Skeletal muscle tissue (tissue), 3 donors: ENCODE measurements at regions not wholly inside any gene's neighbourhood (a gene's known extent, or its start where the extent isn't known, plus 50 kb on each side); places are given as distances from the start of the nearest gene placed in this dataset.

ENCODE experiments used
- H3K27ac ChIP-seq: one replicate; pipeline ENCODE4 v1.7.0; 2013; ENCODE audit warnings: mild to moderate bottlenecking, low read depth, low read length, inconsistent platforms
- H3K27me3 ChIP-seq, 3 donors: one replicate each; pipeline ENCODE4 v1.7.0; 2013; ENCODE audit warnings: low read length in 3 of 3; ENCODE audit not compliant: control insufficient read depth in 3 of 3, insufficient read depth in 3 of 3
- H3K36me3 ChIP-seq, 3 donors: one replicate each; pipeline ENCODE4 v1.7.0; 2013; ENCODE audit warnings: low read length in 3 of 3; ENCODE audit not compliant: control insufficient read depth in 3 of 3, insufficient read depth in 3 of 3
- H3K4me1 ChIP-seq, 3 donors: one replicate each; pipeline ENCODE4 v1.7.0; 2013; ENCODE audit warnings: low read length in 3 of 3, mild to moderate bottlenecking in 3 of 3; ENCODE audit not compliant: control insufficient read depth in 3 of 3, insufficient read depth in 3 of 3
- H3K4me3 ChIP-seq, 3 donors: one replicate each; pipeline ENCODE4 v1.7.0; 2013; ENCODE audit warnings: low read length in 3 of 3
- H3K9ac ChIP-seq, 3 donors: one replicate each; pipeline ENCODE4 v1.7.0; 2013; ENCODE audit warnings: low read length in 3 of 3, mild to moderate bottlenecking in 3 of 3, moderate library complexity in 2 of 3, low read depth in 1 of 3
- H3K9me3 ChIP-seq, 3 donors: one replicate each; pipeline ENCODE4 v1.7.0; 2013; ENCODE audit warnings: low read length in 3 of 3; ENCODE audit not compliant: control insufficient read depth in 3 of 3
- donor health status: Osteomylitis.

DNA sequence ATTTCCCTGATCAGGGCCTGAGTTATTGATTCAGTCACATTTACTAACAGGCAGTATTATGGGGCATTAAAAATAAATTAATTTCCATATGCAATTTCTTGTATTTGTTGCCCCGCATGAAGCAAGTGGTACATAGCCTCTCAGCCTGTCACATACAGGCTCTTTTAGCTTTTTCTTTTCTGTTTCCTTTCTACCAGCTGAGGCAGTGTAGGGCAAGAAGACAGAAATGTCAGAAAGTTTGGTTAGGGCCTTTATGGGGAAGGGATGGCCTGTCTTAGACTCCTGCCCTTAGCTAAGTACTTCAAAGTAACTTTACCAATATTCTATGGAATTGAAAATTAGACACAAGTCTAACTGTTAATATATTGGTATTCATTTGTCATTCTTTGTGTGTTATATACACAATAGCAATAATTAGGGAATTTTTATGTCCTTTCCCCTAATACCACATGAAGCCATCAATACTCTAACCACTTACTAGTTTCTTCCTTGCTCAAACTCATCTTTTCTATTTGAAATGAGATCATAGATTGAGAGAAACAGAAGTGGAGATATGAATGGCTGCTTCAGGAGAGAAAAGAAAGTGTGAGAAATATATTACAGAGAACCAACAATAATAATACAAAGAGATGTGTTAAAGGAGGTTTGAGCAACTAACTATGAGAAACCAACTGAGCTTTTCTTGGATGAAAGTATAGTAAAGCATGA, 669.6 kb downstream of the PCDH17 start:
- Histone ChIP-seq H3K27ac (no peak overlapping the region), H3K9me3 (no peaks in the 10 kb centered on the region), H3K9ac (no peak overlapping the region), H3K4me1 (no peaks in the 10 kb centered on the region), H3K36me3 (no peaks in the 10 kb centered on the region), H3K4me3 (no peak overlapping the region), H3K27me3 (no peaks in the 10 kb centered on the region)

DNA sequence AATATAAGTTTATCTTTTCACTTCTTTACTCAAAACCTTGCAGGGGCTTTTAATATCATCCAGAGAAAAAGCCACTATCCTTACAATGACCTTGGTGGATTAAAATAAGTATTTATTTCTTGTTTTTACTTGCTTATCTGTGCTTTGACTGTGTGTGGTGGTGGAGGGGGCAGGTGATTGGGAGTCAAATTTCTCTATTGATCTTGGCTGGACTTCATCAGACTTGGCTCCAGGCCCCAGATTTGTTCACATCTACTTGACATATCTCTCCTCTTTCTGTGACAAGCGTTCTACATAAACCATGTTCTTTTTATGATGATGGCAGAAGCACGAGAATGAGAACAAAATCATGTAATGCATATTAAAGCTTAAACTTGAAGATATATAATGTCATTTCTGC, 670.8 kb downstream of the PCDH17 start:
- Histone ChIP-seq H3K27ac (no peak overlapping the region), H3K4me1 (no peaks in the 10 kb centered on the region), H3K9me3 (no peaks in the 10 kb centered on the region), H3K4me3 (no peak overlapping the region), H3K9ac (no peak overlapping the region), H3K36me3 (no peaks in the 10 kb centered on the region), H3K27me3 (no peaks in the 10 kb centered on the region)

DNA sequence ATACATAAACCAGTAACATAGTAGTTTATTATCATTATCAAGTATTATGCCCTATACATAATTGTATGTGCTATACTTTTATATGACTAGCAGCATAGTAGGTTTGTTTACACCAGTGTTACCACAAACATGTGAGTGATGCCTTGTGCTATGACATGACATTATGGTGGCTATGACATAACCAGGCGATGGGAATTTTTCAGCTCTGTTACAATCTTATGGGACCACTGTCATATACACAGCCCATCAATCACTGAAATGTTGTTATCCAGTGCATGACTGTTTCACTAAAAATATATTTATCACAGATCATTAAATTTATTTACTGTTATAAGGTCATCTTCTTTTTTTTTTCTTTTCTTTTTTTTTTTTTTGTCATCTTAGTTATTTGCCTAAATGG, 674.5 kb downstream of the PCDH17 start:
- Histone ChIP-seq H3K4me3 (no peak overlapping the region), H3K9ac (no peak overlapping the region)

DNA sequence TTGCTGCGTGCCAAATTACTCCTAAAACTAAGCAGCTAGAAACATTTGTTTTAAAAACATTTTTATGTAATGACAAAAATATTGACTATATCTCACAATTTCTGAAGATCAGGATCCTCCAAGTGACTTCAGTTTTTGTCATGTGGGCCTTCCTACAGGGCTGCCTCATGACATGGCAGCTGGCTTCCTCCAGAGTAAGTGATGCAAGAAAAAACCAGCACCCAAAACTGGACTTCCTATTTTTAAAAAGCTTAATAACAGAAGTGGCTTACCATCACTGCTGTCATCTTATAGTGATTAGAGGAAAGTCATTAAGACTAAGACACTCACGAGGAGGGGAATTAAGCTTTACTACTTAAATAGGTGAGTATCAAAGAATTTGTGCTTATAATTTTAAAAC, 681.7 kb downstream of the PCDH17 start:
- Histone ChIP-seq H3K9ac (no peak overlapping the region), H3K36me3 (no peaks in the 10 kb centered on the region), H3K4me1 (no peaks in the 10 kb centered on the region), H3K27me3 (no peaks in the 10 kb centered on the region), H3K9me3 (no peaks in the 10 kb centered on the region), H3K4me3 (no peak overlapping the region), H3K27ac (no peak overlapping the region)

More for the DNA sequence above, 674.5 kb downstream of the PCDH17 start:
- Histone ChIP-seq H3K36me3 (no peaks in the 10 kb centered on the region), H3K9me3 (no peaks in the 10 kb centered on the region), H3K27me3 (no peaks in the 10 kb centered on the region), H3K4me1 (no peaks in the 10 kb centered on the region), H3K27ac (no peak overlapping the region)

DNA sequence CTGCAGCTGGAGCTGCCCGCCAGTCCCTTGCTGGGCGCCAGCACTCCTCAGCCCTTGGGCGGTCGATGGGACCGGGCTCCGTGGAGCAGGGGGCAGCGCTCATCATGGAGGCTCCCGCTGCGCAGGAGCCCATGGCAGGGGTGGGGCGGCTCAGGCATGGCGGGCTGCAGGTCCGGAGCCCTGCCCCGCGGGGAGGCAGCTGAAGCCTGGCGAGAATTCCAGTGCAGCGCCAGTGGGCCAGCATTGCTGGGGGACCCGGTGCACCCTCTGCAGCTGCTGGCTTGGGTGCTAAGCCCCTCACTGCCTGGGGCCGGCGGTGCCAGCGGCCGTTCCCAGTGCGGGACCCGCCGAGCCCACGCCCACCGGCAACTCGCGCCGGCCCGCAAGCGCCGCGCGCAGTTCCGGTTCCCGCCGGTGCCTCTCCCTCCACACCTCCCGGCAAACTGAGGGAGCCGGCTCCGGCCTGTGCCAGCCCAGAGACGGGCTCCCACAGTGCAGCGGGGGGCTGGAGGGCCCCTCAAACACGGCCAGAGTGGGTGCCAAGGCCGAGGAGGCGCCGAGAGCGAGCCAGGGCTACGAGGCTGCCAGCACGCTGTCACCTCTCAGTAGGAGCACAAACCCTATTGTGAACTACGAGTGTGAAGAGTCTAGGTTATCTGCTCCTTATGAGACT, 687.1 kb downstream of the PCDH17 start:
- Histone ChIP-seq H3K27ac (no peak overlapping the region), H3K4me3 (no peak overlapping the region), H3K9ac (no peak overlapping the region), H3K9me3 (no peaks in the 10 kb centered on the region), H3K27me3 (no peaks in the 10 kb centered on the region), H3K4me1 (no peaks in the 10 kb centered on the region), H3K36me3 (no peaks in the 10 kb centered on the region)

DNA sequence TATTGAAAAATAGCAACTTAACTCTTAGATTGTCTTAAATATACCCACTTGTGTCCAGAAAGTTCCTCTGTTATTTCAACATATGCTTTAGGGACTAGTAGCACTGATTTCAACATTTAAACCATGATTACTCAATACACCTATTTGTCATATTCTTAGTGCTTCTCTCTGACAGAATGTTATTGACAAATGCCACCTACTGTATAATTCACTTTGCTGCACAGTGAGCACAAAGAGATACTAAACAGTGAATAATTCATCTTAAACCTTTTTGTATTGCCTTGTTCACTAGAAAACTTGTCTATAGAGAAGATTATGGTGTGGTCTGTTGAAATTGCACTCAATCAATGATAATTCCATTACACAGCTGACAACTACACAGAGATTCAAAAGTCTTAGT, 692.6 kb downstream of the PCDH17 start:
- no peaks in the 10 kb centered on the region for H3K9me3 ChIP-seq
- no peak overlapping the region for H3K27ac ChIP-seq
- no peak overlapping the region for H3K9ac ChIP-seq
- no peaks in the 10 kb centered on the region for H3K4me1 ChIP-seq
- no peak overlapping the region for H3K4me3 ChIP-seq
- no peaks in the 10 kb centered on the region for H3K27me3 ChIP-seq
- H3K36me3 ChIP-seq, result no peaks in the 10 kb centered on the region

DNA sequence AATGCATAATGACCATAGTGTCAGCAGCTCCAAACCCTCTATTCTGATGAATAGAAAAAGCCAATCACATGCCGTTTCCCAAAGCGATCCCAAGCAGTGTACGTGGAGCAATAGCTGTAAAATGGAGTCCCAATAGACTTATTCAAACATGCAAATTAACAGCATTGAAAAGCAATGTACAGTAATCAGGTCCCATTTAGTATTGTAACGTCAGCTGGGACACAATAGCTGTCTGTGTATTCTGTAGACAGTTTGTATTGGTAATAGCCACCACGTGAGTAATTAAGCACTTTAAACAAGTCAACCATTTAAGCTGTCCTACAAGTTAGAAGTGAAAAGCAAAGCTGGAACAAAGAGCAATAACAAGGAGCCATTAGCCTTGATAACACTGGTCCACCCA, 698.2 kb downstream of the PCDH17 start:
- Histone ChIP-seq H3K4me1 (no peaks in the 10 kb centered on the region), H3K4me3 (no peak overlapping the region), H3K9me3 (no peaks in the 10 kb centered on the region), H3K27ac (no peak overlapping the region), H3K36me3 (no peaks in the 10 kb centered on the region), H3K27me3 (no peaks in the 10 kb centered on the region), H3K9ac (no peak overlapping the region)

DNA sequence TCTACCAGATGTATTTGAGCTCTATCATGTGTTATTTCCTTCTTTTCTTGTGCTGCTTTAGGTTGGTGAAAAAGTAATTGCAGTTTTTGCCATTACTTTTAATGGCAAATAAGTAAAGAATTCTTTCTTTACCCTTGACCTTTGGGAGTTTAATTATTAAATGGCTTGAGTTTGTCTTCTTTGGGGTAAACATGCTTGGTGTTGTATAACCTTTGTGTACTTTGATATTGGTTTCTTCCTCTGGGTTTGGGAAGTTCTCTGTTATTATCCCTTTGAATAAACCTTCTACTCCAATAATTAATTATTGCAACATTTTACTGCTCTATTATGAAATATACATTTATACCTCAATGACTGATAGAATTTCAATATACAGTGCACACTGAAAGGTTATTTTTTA, 709.4 kb downstream of the PCDH17 start:
- Histone ChIP-seq H3K27me3 (no peaks in the 10 kb centered on the region), H3K9ac (no peak overlapping the region), H3K9me3 (no peaks in the 10 kb centered on the region), H3K4me1 (no peaks in the 10 kb centered on the region), H3K36me3 (no peaks in the 10 kb centered on the region), H3K4me3 (no peak overlapping the region), H3K27ac (no peak overlapping the region)

DNA sequence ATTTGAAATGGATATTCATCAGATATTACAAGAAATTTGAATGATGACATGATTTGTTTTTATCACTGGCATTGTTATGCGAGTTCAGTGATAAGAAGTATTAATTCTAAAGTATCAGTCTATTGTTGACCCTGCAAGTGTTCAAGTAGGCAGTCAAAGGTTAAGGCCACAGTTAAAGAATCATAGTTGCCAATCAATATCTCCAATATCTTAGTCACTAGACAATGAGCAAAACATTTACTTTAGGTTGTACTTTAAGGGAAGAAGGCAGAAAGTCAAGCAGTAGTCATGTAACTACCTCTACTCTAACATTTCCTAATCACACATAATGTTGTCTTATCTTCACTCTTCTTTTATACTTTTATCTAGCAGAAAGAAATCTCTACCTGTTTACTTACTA, 709.8 kb downstream of the PCDH17 start:
- H3K4me1 ChIP-seq, result no peaks in the 10 kb centered on the region
- H3K9ac ChIP-seq, result no peak overlapping the region
- no peaks in the 10 kb centered on the region for H3K36me3 ChIP-seq
- H3K27me3 ChIP-seq, result no peaks in the 10 kb centered on the region
- no peaks in the 10 kb centered on the region for H3K9me3 ChIP-seq
- no peak overlapping the region for H3K4me3 ChIP-seq
- H3K27ac ChIP-seq, result no peak overlapping the region

DNA sequence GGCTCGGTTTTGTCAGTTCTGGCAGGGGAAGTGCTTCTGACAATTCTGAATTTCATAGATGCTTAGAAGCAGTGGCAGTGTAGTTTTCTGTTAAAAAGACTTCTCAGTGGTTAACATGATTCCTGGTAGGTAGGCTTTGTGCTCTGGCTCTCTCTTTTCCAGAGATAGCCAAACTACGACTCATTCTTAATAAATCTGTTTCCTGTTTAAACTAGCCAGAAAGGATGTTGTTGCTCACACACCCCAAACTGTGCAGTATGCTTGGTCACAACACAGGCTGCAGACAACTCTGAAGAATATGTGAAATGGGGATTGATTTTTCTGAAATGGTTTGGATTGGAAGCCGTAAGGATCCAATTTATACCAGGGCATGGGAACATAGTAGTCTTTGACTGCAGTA, 711.5 kb downstream of the PCDH17 start:
- H3K9me3 ChIP-seq, result no peaks in the 10 kb centered on the region
- H3K27me3 ChIP-seq, result no peaks in the 10 kb centered on the region
- no peaks in the 10 kb centered on the region for H3K36me3 ChIP-seq
- H3K4me1 ChIP-seq, result no peaks in the 10 kb centered on the region
- H3K27ac ChIP-seq, result no peak overlapping the region
- no peak overlapping the region for H3K4me3 ChIP-seq
- H3K9ac ChIP-seq, result no peak overlapping the region
